NCI-H748 (cell line): ENCODE measurements at regions not wholly inside any gene's neighbourhood (a gene's known extent, or its start where the extent isn't known, plus 50 kb on each side); places are given as distances from the start of the nearest gene placed in this dataset.

ENCODE experiments used
- DNase-seq: peaks from one replicate; lab custom pipeline; 2025; ENCODE audit not compliant: unreplicated experiment; lab: John Stamatoyannopoulos, UW

DNA sequence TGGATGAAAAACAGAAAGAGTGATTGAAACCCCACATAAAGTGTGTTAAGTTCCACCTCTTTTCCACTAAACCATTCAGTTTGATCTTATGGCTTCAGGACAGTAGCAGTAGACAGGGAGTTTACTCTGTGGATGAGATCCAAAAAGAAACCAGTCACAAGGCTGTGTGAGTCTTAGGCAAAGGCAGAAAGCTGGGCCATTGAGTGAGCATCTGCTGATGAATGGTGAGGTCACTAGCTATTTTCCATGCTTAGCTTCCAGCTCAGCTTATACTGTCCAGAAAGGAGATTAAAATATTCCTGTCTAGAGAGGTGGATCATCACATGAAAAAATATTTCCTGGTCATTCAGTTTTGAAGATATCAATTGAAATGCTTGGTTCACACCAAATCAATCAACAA, 1643.9 kb downstream of the HACE1 start:
- DNase-seq: no peak

DNA sequence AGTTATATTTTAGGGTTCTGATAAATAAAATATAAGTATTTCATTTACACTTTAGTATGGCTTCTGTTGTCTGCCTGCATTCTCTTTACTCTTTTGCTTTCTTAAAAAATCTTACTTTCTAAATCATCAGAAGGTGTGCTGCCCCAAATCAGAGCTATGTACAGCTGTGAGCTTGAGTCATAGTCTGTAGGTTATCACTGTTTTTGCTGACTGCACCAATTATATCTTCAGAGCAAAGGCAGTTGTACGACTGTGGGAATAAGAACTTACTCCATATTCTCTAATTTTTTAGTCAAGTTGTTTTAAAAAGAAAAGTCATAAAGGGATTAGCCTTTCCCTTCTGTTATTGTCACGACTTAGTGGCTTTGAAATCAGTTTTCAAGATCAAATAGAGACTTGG, 1649.0 kb downstream of the HACE1 start:
- DNase-seq: no peak

DNA sequence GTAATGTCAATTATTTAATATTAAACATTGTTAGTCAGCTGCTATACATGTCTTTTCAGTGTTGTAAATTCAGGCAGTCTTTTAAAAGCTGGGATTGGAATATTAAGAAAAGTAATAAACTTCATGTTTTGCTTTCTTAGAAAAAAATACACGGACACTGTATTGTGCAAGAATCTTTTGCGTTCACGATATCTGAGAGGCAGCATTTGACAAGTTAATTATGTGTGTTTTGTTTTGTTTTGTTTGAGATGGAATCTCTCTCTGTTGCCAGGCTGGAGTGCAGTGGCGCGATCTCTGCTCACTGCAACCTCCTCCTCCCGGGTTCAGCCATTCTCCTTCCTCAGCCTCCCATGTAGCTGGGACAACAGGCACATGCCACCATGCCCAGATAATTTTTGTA, 1661.3 kb downstream of the HACE1 start:
- DNase-seq: peak; percentile 26

DNA sequence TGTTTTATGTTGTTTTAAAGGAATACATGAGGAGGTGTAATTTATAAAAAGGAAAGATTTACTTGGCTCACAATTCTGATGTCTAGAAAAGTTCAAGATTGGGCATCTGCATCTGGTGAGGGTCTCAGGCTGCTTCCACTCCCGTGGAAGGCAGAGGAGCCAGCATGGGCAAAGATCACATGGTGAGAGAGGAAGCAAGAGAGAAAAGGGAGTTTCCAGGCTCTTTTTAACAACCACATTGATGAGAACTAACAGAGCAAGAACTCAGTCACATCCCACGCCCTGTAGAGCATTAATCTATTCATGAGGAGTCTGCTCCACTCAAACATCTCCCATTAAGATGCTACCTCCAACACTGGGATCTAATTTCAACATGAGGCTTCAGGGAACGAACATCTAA, 1666.3 kb downstream of the HACE1 start:
- no peak for DNase-seq

DNA sequence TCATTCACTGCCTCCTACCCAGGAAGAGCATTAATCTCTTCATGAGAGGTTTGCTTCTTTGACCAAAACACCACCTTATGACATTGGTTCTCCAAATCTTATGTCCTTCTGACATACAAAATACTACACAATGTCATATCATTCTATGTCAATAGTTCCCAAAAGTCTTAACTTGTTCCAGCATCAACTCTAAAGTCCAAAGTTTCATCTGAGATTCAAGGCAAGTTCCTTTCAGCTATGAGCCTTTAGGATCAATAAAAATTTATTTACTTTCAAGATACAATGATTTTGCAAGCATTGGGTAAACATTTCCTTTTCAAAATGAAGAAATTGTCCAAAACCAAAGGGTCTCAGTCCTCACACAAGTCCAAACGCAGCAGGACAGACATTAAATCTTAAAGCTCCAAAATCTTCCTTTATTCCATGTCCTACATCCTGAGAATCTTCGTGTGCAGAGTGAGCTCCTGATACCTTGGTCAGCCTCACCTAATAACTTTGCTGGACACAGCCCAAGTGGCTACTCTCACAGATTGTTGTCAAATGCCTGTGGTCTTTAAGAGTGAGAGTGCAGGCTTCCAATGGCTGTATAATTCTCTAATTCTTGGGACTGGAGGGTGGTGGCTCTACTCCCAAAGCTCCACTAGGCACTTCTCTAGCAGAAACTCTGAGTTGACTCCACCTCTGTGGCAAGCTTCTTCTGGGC, 1668.2 kb downstream of the HACE1 start:
- DNase-seq: no peak

DNA sequence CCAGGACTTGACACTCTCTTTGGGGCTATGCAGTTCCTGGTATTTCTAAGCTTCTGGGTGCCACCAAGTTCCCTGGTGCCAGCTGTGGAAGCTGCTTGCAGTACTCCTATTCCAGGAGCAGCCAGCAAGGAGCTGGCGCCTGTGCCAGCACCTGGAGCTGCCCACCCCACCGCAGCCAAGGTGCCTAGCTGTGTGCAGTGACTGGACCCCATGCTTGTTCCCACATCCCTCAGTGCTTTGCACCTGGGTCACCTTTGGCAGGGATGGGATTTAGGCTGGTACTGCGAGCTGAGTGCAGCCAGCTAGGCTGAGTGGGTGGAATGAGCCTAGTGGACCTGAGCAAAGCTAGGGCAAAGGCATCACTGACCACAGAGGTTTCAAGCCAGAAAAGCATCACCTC, 1674.9 kb downstream of the HACE1 start:
- DNase-seq: no peak

DNA sequence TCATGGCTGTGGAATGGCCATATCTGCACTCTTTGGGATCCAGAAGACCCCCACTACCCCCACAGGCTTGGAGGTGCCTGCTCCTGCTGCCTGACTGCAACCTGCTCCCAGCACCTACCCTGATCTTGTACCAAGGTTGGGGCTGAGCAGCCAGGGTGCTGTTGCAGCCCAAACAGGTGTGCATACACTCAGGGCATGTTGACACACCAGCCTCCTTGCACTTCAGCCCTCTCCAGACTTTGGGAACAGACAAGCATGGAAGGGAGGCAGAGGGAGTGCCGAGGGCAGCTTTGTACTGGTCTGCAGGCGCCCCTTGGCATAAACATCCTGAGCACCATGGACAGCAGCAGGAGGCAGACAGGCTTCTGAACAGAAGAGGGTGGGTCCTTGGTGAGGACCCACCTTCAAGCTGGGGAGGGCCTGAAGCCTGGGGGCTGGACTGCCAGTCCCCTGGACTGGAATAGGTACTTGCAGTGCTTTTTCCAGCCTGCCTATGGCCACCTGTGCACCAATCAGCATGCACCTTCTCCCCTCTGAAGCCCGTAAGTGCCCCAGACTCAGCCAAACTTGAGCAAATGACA, 1675.8 kb downstream of the HACE1 start:
- DNase-seq: no peak

DNA sequence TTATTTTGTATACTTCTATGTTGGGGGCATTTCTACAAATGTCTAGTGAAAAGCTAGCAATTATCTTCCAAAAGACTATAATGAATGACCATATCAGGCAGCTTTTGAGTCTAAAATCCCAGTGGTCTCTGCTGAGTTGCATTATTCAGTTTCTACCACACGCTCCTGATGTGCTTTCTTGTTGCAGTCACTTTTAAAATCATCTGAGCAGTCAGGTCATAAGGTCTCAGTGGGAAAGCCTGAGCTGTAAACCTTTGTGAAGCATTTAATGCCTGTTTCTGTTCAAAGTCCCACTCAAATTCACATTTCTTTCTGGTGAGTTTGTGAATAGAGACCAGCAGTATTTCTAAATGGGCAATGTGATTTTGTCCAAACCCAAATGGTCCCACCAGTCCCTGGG, 1681.5 kb downstream of the HACE1 start:
- no peak for DNase-seq

DNA sequence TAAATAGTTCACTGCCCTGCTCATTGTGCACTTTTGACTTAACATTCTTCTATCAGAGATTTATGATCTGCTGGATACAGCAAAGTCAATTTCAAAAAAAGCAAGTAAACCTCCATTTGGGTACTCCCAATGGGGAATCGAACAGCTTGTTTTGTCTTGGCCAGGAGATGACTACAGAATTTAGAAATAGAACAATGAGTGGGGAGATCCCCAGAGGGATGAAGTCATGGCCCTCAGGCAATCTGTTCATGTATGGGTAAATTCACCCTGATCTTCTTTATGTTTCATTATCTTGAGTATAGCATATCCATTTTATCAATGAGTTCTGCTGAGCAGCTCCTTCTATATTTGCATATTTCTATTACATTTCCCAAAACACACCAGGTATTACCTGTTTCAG, 1681.9 kb downstream of the HACE1 start:
- DNase-seq: no peak

DNA sequence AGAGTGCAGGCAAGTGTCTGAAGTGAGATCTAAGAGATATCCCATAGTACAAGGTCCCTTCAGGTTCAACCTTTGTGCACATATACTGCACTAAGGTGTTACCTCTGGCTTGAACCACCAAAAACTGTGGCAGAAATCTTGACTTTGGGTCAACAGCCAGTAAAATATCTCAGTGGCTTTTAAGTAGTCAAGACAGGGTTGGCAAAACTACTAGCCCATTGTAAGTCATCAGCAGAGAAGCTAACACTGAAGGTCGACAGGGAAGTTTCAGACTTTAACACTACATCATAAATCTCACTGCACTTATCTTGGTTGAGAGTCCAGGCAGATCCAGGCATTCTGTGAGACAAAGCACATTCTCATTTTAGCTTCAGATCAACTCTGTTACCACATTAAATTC, 1684.7 kb downstream of the HACE1 start:
- no peak for DNase-seq

DNA sequence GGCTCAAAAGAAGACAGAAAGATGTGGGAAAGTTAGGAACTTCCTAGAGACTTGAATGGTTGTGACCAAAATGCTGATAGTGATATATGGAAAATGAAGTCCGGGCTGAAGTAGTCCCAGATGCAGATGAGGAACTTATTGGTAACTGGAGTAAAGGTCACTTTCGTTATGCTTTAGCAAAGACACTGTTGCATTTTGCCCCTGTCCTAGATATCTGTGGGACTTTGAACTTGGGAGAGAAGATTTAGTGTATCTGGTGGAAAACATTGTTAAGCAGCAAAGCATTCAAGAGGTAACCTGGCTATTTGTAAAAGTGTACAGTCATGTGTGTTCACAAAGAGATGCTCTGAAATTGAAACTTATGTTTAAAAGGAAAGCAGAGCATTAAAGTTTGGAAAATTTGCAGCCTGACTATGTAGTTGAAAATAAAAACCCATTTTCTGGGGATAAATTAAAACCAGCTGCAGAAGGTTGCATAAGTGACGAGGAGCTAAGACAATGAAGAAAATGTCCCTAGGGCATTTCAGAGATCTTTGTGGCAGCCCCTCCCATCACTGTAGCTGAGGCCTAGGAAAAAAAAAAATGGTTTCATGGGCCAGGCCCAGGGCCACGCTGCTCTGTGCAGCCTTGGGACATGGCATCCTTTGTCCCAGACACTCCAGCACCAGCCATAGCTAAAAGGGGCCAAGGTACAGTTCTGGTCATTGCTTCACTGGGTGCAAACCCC, 1692.2 kb downstream of the HACE1 start:
- DNase-seq: no peak

DNA sequence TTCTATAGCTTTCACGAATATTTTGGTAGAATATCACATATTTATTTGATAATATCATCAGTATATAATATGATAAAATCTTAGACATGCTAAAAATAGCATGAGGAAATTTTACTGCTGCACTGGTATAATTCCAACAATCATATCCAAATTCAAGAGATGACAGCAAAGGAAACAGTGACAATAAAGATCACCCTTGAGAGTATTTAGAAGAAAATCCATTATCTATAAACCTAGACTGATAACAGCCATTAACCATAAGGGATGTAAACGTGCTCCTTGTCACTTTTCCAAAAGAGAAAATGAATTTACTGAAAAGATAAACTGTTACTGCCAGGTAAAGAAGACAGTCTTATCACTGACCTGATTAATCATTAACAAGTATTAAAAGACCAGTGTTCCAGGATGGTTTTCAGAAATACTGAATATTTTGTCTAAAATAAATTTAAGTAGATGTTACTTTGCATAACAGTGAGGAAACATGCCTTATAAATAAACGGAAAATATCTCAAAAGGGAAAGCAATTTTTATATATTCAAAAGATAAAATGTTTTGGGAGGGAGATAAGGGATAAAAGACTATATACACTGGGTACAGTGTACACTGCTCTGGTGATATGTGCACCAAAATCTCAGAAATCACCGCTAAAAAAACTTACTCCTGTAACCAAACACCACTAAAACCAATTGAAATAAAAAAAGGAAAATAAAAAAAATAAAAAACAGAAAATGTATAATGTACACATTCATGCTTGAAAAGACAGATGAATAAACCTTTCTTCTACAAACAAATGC, 1704.7 kb downstream of the HACE1 start:
- DNase-seq: no peak

DNA sequence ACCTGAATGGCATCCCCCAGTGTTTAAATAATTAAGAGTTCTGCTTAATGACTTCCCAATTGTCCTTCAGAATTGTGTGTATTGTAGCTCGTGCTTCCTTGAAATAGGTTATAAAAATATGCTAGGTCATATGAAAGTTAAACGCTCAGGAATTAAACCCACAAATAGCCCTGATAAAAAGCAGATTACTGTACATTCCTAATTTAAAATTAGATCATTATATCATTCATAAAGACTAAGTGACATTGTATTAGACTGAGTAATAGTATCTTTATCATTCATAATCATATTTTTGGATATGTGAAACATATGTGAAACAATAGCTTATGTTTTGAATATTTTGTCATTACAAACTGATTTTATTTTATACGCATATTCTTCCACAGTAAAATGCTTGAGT, 1706.7 kb downstream of the HACE1 start:
- DNase-seq: no peak

DNA sequence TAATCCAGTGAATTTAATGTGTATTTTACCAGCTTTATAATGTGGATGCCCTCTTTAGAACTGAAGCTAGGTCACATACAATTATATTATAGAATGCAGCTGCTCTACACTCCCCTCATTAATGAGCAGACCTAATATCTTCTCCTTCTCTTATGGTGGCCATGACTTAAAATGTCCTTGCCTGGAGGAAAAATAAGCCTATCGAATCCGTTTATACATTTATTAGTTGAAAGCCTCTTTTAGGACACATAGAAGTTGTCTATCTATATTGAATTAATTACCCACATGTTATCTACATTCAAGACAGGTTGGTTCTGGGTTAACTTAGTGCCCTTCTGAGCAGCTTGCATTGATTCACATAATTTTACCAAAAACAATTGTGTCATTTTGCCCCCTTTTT, 1716.8 kb downstream of the HACE1 start:
- no peak for DNase-seq

DNA sequence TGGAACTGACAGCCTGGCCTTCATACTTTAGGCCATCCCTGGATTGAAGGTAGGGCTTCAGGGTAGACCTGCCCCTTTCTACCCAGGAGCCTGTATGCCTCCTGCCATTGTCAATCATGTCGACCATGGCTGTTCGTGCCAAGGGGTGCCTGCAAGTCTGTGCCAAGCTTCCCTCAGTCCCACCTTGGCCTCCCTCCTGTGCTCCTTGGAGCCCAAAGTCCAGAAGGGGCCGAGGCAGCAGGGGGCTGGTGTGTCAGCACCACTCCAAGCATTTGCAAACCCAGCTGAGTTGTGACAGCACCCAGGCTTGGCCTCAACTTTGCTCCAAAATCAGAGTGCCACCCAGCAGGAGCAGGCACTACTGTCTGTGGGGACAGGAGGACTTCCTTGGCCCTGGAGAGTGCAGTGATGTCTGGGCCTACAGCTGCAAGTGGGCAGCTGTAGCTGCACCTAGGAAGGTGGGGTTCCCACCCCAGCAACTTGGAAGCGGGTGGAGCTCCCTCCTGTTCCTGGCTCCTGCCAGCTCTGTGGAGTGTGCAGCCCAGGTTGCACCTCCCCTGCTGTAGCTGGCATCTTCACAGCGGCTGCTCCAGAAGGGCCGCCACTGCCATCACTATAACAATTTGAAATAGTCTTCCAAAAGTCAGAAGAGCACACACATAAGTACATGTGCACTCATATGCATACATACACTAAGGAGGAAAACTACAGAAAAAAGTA, 1719.3 kb downstream of the HACE1 start:
- no peak for DNase-seq

DNA sequence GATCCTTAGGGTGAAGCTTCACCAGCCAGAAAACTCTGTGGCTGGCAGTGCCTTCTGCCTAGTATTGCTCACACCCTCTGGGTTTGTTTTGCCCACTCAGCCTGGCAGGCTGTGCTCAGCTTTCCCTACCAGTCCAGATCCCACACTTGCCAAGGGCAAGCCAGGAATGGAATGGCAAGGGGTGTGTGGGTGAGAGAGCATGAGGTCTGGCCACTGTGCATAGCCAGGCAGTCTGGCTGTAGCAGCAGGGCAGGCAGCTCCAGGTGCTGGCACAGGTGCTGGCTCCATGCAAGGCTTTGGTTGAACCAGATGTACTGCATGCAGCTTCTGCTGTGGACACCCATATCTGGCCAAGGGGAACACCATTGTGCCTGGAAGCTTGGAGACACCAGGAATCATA, 1720.3 kb downstream of the HACE1 start:
- no peak for DNase-seq

DNA sequence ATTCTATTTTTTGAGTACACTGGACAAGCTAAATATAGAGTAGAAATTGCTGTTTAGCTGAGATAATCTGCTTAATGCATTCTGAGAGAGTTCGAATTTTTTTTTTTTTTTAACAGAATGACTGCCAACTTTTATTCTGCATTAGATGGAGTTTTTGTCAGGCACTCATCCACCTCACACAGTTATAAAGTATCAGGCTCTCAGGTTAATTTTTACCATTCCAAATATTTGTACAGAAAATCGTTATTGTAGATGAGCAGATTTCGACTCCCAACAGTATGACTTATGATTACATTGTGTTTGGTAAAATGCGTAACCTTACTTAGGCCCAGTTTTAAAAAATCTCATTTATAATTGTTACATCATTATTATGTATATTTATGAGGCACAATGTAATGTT, 1731.0 kb downstream of the GRIK2 start:
- no peak for DNase-seq

DNA sequence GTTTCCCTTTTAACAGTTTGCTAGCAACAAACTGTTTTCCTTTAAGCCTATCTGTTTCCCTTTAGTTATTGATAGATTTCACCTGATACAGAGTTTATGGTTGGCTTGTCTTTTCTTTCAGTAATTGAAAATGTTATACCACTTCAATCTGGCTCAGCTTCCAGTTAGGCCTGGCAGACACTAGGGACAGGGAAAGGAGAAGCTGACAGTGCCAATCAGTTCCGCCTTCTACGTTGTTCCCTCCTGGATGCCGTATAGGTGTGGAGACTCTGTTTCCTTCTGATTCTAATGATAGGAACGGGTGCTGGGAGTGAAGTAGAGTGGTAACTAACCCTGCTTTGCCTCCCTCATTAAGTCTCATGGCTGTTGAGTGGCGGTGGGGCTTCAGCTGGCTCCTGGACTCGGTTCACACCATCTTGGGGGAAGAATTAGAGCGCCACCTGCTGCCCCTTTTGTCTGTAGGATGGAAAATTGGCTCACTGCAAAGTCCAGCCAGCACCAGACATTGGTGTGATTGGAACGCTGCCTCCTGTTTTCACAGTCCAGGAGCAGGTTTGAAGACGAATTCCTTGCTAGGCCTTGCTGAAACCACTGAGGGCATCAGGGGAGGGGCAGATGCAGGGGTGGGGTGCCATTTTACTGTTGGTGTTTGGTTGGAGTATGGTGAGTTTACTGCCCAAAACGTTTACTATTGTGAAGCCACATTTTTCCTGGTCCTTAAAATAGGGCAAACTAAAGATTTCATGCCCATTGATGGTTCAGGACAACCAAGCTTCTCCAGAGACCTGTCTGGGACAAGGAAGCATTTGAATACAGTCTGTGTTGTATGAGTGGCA, 1729.5 kb downstream of the GRIK2 start:
- DNase-seq: peak; percentile 88

DNA sequence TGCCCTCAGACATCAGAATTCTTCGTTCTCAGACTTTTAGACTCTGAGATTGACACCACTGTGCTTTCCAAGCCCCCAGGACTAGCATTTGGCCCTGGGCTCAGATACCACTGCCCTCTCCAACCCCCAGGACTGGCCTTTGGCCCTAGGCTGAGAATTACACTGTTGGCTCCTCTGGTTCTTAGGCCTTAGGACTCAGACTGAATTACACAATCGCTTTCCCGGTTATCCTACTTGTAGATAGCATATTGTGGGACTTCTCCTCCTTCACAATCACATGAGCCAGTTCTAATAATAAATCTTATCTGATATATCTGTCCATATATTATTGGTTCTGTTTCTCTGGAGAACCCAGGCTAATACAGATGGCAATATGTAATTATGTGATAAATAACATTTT, 1725.5 kb downstream of the GRIK2 start:
- DNase-seq: no peak

DNA sequence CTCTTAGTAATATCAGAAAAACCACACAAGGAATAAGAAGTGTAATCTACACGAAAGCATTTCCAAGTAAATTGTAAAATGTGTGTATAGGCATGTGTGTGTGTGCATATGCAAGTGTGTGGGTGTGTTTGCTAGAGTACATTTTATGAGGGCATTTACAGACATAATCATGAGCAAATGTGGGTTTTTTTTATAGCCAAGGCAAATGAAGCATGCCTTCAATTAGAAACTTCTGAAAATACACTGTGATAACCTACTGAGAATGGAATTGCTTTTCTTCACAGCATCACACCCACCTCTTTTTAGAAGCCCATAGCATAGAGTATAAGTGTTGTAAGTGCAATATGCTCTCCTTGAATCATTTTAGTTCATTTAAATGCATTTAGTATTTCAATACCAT, 1721.1 kb downstream of the GRIK2 start:
- no peak for DNase-seq
